ENCODE measurements at regions not wholly inside any gene's neighbourhood (a gene's known extent, or its start where the extent isn't known, plus 50 kb on each side); places are given as distances from the start of the nearest gene placed in this dataset.

DNA sequence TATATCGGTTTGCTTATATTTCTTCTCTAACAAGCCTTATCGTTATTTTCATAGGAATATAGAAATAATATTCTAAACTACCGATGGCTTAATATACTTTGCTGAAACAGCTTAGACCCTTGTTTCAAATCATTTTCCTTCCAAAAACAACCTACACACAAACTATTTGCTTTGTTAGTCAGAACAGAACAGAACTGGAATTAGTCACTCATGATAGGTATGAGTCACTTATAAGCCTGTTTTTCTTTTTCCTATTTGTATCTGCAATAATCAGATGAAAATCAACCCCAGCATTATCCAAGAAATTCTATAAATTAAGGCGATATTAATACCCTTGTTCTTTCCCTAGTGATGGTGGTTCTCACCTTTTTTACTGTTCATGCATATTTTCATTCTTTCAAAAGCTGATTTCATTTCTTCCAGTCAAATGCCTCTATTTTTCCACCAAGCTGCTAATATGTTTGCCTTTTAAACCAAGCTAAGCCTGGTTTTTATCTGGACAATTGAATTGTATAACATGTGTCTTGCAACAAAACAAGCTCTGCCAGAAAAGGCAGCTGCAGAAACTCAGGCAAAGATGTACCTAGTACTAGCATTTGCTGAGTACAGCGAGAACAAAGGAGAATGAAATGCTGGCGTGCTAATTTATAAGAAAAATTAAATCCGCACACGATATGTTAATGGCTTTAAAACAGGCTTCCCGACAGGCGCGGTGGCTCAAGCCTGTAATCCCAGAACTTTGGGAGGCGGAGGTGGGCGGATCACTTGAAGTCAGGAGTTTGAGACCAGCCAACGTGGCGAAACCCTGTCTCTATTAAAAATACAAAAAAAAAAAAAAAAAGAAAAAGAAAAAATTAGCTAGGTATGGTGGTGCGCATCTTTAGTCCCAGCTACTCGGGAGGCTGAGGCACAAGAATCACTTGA is 1418.2 kb downstream of the AACS start:
- no peak overlapping the region for H3K27ac ChIP-seq
- DNase-seq, result no peak
- intact Hi-C loops (cut with DNase I), result no loop called here

DNA sequence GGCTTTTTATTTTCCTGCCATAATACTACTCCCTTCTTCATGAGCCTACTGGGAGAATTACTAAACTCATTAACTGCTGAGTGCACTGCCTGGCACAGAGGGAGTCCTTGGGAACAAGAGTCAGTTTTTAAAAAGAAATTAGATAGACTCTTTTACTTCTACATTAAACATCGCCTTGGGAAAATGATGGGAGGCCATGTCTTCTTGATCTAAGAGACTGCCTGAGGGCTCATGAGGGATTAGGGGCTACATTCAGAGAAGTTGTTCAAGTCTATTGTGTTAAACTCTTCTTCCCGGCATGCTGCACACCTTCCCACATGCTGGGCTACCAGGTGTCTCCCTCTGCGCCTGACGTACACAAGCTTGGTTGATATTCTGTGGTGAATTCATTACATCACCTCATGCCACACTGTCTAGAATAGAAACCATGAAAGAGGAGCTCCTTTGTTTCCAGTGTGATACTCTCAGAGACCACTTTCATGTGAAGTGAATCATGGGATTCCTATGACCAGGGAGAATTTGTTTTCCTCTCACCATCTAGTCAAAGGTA is 1422.3 kb downstream of the AACS start:
- Histone ChIP-seq H3K36me3 (no peaks in the 10 kb centered on the region), H3K9me3 (no peaks in the 10 kb centered on the region), H3K4me3 (no peak overlapping the region), H3K4me1 (no peaks in the 10 kb centered on the region), H3K27me3 (no peaks in the 10 kb centered on the region), H3K27ac (no peak overlapping the region)
- TF ChIP-seq, protein P1, sequence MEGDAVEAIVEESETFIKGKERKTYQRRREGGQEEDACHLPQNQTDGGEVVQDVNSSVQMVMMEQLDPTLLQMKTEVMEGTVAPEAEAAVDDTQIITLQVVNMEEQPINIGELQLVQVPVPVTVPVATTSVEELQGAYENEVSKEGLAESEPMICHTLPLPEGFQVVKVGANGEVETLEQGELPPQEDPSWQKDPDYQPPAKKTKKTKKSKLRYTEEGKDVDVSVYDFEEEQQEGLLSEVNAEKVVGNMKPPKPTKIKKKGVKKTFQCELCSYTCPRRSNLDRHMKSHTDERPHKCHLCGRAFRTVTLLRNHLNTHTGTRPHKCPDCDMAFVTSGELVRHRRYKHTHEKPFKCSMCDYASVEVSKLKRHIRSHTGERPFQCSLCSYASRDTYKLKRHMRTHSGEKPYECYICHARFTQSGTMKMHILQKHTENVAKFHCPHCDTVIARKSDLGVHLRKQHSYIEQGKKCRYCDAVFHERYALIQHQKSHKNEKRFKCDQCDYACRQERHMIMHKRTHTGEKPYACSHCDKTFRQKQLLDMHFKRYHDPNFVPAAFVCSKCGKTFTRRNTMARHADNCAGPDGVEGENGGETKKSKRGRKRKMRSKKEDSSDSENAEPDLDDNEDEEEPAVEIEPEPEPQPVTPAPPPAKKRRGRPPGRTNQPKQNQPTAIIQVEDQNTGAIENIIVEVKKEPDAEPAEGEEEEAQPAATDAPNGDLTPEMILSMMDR (IDR thresholded peaks at IDR 0.05), result no peak
- ATAC-seq, result no peak
- no peak for DNase-seq
- intact Hi-C loops (cut with DNase I), result no loop called here

More for the DNA sequence above, 1418.2 kb downstream of the AACS start:
- H3K27me3 ChIP-seq, result no peaks in the 10 kb centered on the region
- H3K36me3 ChIP-seq, result no peaks in the 10 kb centered on the region
- H3K4me3 ChIP-seq, result no peak overlapping the region
- ATAC-seq, result no peak
- no peaks in the 10 kb centered on the region for H3K4me1 ChIP-seq
- no peaks in the 10 kb centered on the region for H3K9me3 ChIP-seq
- TF ChIP-seq, protein P1 (IDR thresholded peaks at IDR 0.05), result no peak

DNA sequence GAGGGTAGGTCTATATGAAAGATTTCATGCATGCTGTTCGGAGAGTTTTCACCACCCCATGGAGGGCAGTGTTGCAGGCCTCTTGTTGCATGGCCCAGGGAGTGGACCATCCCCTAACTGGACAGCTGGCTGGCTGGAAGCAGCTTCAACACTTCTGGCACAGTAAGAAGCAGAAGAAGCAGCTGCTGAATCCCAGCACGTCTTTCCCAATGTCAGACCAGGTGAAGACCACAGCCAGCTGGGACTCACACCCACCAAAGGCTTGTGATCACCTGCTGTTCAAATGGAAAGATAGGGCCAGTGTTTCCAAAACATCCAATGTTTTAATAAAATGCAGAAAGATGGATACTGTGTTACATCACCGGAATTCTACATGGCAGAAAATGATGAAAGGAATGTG is 1423.6 kb downstream of the AACS start:
- Histone ChIP-seq H3K36me3 (no peaks in the 10 kb centered on the region), H3K4me1 (no peaks in the 10 kb centered on the region), H3K27ac (no peak overlapping the region), H3K4me3 (no peak overlapping the region), H3K27me3 (no peaks in the 10 kb centered on the region), H3K9me3 (no peaks in the 10 kb centered on the region)
- TF ChIP-seq, protein P1 (IDR thresholded peaks at IDR 0.05), result no peak
- intact Hi-C loops (cut with DNase I), result no loop called here
- ATAC-seq (no peak), DNase-seq (no peak)

DNA sequence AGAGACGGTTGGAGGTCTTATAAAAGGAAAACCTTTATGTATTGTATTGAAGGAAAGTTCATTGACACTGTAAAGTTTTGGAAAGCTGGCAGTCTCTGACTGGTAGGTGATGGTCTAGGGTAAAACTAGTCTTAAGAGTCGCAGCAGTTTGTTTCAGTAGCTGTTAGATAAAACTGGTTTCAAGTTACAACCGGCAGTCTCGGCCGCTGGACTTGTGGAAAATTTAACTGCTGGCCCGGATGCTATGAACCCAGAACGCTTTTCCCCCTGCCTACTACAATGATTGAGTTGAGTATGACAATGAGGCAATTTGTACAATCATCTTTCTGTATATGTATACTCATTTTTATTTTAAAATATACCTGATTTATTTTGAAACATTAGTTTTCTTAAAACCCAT is 1426.9 kb downstream of the AACS start:
- Histone ChIP-seq H3K36me3 (no peaks in the 10 kb centered on the region), H3K27me3 (no peaks in the 10 kb centered on the region), H3K9me3 (no peaks in the 10 kb centered on the region), H3K4me1 (no peaks in the 10 kb centered on the region), H3K27ac (no peak overlapping the region), H3K4me3 (no peak overlapping the region)
- intact Hi-C loops (cut with DNase I), result no loop called here
- no peak for DNase-seq
- ATAC-seq, result no peak
- TF ChIP-seq, protein P1 (IDR thresholded peaks at IDR 0.05), result no peak

DNA sequence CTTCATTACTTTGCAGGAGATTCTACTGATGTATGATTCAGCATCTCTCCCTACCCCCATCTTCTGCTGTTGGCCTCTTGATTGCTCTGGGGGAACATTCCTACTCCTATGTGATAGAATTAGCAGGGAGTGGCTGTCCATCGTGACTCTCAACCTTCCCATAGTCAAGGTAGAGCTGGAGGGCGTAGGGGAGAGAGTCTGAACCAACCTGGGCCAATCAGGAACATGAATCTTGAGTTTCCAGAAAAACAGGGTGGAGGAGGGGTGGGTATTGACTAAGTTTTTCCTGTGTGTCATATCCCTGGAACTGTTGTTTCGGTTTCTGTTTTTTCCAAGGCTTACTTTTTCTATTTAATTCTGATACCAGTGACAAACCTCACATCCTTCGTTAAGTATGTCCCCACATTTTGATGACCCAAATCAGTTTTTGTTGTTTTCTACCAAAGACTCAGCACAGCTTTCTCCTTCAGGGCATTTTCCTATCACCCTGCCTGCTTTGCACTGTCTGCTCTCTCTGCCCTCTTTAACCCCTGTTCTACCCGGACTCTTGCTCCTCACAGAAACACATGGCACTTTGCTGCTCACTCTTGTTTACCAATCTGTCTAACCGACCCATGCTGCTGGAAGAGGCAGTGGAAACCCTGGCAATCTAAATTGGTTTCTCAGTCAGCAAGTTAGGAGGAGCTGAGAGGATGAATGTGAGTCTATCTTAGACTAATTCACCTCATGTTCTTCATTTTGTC is 1428.3 kb downstream of the AACS start:
- TF ChIP-seq, protein P1 (IDR thresholded peaks at IDR 0.05), result no peak
- intact Hi-C loops (cut with DNase I), result no loop called here
- Histone ChIP-seq H3K4me3 (no peak overlapping the region), H3K27me3 (no peaks in the 10 kb centered on the region), H3K27ac (no peak overlapping the region), H3K36me3 (no peaks in the 10 kb centered on the region), H3K4me1 (no peaks in the 10 kb centered on the region), H3K9me3 (no peaks in the 10 kb centered on the region)
- no peak for DNase-seq
- ATAC-seq, result no peak

Data from upper lobe of right lung (tissue), 1 donor.